H1 (cell line): ENCODE measurements at regions not wholly inside any gene's neighbourhood (a gene's known extent, or its start where the extent isn't known, plus 50 kb on each side); places are given as distances from the start of the nearest gene placed in this dataset.

Experiments used
- CTCF ChIA-PET: fragments of 300-600 bp; sonication (Branson Sonifier 250); formaldehyde crosslinking; loops from one replicate; lab custom pipeline; 2021; ENCODE audit not compliant: partially characterized antibody; lab: Charles Lee
- POLR2A ChIA-PET: fragments of 300-600 bp; sonication (Branson Sonifier 250); formaldehyde crosslinking; loops from one replicate; lab custom pipeline; 2021; ENCODE audit warnings: inconsistent platforms; ENCODE audit not compliant: partially characterized antibody; lab: Charles Lee
- DNase-seq, 2 experiments: peaks; one replicate each; pipeline versions ENCODE4 v3.0.0 to v3.0.0-alpha.2; 2010 to 2022; ENCODE audit warnings: low spot score in 2 of 2, low read depth in 1 of 2, mixed read lengths in 1 of 2
- FAIRE-seq: peaks from 2 replicates; lab custom pipeline; 2011; peaks lifted over from hg19 to GRCh38; lab: Jason Lieb, UNC
- H2AFZ ChIP-seq: 2 replicates; pipeline ENCODE4 v1.8.1; 2012; ENCODE audit warnings: low read length, inconsistent platforms
- H2AK5ac ChIP-seq: 2 replicates; pipeline ENCODE4 v1.6.1; 2013; ENCODE audit warnings: low read depth, low read length
- H2BK120ac ChIP-seq: replicated peaks from 2 replicates; pipeline ENCODE3; 2013; ENCODE audit warnings: low read depth, low read length, inconsistent platforms
- H2BK12ac ChIP-seq: 2 replicates; pipeline ENCODE4 v1.6.1; 2013; ENCODE audit warnings: low read depth, low read length
- H2BK15ac ChIP-seq: 2 replicates; pipeline ENCODE4 v1.6.1; 2013; ENCODE audit warnings: low read length
- H2BK20ac ChIP-seq: 2 replicates; pipeline ENCODE4 v1.6.1; 2013; ENCODE audit warnings: low read length
- H2BK5ac ChIP-seq: 2 replicates; pipeline ENCODE4 v1.6.1; 2013; ENCODE audit warnings: low read depth, low read length
- H3K14ac ChIP-seq: 2 replicates; pipeline ENCODE4 v1.6.1; 2013; ENCODE audit warnings: inconsistent platforms; ENCODE audit not compliant: insufficient read length
- H3K18ac ChIP-seq: 2 replicates; pipeline ENCODE4 v1.6.1; 2013; ENCODE audit warnings: low read length; ENCODE audit errors: extremely low read depth
- H3K23ac ChIP-seq: 2 replicates; pipeline ENCODE4 v1.6.1; 2013; ENCODE audit warnings: inconsistent platforms; ENCODE audit not compliant: insufficient read length
- H3K23me2 ChIP-seq: 2 replicates; pipeline ENCODE4 v1.6.1; 2013; ENCODE audit warnings: low read depth, low read length
- H3K27ac ChIP-seq: 2 replicates; pipeline ENCODE4 v1.6.1; 2011; ENCODE audit warnings: low read depth, low read length, inconsistent platforms
- H3K27me3 ChIP-seq, 4 experiments: replicated peaks in 1 of 4; 1 replicate in 1 of 4; 2 replicates in 3 of 4; pipeline versions ENCODE4 v1.6.1 to v1.8.1; 2011 to 2013; ENCODE audit warnings: low read length in 3 of 4, mild to moderate bottlenecking in 3 of 4, inconsistent platforms in 2 of 4, mixed read lengths in 2 of 4, moderate library complexity in 1 of 4; ENCODE audit not compliant: control insufficient read depth in 3 of 4, insufficient read depth in 3 of 4; ENCODE audit errors: extremely low read depth in 1 of 4
- H3K36me3 ChIP-seq, 4 experiments: 2 replicates each; pipeline versions ENCODE4 v1.6.1 to v1.8.1; 2011 to 2013; ENCODE audit warnings: mild to moderate bottlenecking in 4 of 4, low read length in 3 of 4, moderate library complexity in 2 of 4, control low read depth in 1 of 4, inconsistent platforms in 1 of 4; ENCODE audit not compliant: insufficient read depth in 4 of 4, control insufficient read depth in 2 of 4
- H3K4ac ChIP-seq: replicated peaks from 2 replicates; pipeline ENCODE3; 2013; ENCODE audit warnings: low read length, low read depth, mixed read lengths, inconsistent platforms; ENCODE audit not compliant: insufficient read length
- H3K4me1 ChIP-seq, 4 experiments: replicated peaks in 1 of 4; 1 replicate in 1 of 4; 2 replicates in 3 of 4; pipeline versions ENCODE4 v1.6.1 to v1.8.1; 2011 to 2013; ENCODE audit warnings: low read length in 3 of 4, inconsistent platforms in 2 of 4, mixed read lengths in 1 of 4; ENCODE audit not compliant: insufficient read depth in 4 of 4, control insufficient read depth in 3 of 4
- H3K4me2 ChIP-seq, 2 experiments: 2 replicates each; pipeline versions ENCODE4 v1.6.1 to v1.8.1; 2011 to 2013; ENCODE audit warnings: low read depth in 2 of 2, low read length in 2 of 2, control low read depth in 1 of 2, inconsistent platforms in 1 of 2, mild to moderate bottlenecking in 1 of 2; ENCODE audit not compliant: insufficient read depth in 1 of 2
- H3K4me3 ChIP-seq, 4 experiments: fragments of 200-600, 300-600 bp in 1 of 4; sonication (generic), shearing (Covaris generic), sonication (Bioruptor Twin) in 1 of 4; 2 replicates each; pipeline versions ENCODE4 v1.5.1 to v1.8.1; 2011 to 2016; ENCODE audit warnings: low read length in 4 of 4, low read depth in 3 of 4, control low read depth in 2 of 4, inconsistent platforms in 2 of 4, mild to moderate bottlenecking in 2 of 4, mixed read lengths in 1 of 4, moderate library complexity in 1 of 4; ENCODE audit not compliant: insufficient read depth in 2 of 4; ENCODE audit errors: extremely low read depth in 1 of 4
- H3K56ac ChIP-seq: replicated peaks from 2 replicates; pipeline ENCODE3; 2013; ENCODE audit warnings: low read depth, mild to moderate bottlenecking, mixed read lengths, low read length, inconsistent platforms; ENCODE audit not compliant: insufficient read length
- H3K79me1 ChIP-seq: 2 replicates; pipeline ENCODE4 v1.6.1; 2013; ENCODE audit warnings: low read depth, low read length, control low read depth
- H3K79me2 ChIP-seq, 2 experiments: 2 replicates each; pipeline versions ENCODE4 v1.6.1 to v1.8.1; 2012 to 2013; ENCODE audit warnings: low read length in 2 of 2, mild to moderate bottlenecking in 2 of 2, inconsistent platforms in 1 of 2; ENCODE audit not compliant: insufficient read depth in 2 of 2, control insufficient read depth in 1 of 2
- H3K9ac ChIP-seq, 4 experiments: replicated peaks in 1 of 4; 1 replicate in 1 of 4; 2 replicates in 3 of 4; pipeline versions ENCODE4 v1.6.1 to v1.8.1; 2011 to 2013; ENCODE audit warnings: low read depth in 3 of 4, low read length in 3 of 4, control low read depth in 2 of 4, mild to moderate bottlenecking in 2 of 4, moderate library complexity in 2 of 4, inconsistent platforms in 1 of 4; ENCODE audit errors: extremely low read depth in 1 of 4
- H3K9me3 ChIP-seq, 2 experiments: 2 replicates each; pipeline versions ENCODE4 v1.6.1 to v1.8.1; 2012 to 2013; ENCODE audit warnings: mild to moderate bottlenecking in 2 of 2, moderate library complexity in 2 of 2, control low read depth in 1 of 2, inconsistent platforms in 1 of 2, low read depth in 1 of 2, low read length in 1 of 2, mixed read lengths in 1 of 2; ENCODE audit not compliant: insufficient read depth in 2 of 2
- H4K20me1 ChIP-seq, 2 experiments: replicated peaks in 1 of 2; 2 replicates each; pipeline versions ENCODE3 to v1.8.1; 2011 to 2013; ENCODE audit warnings: inconsistent platforms in 2 of 2, low read length in 2 of 2, mild to moderate bottlenecking in 1 of 2; ENCODE audit not compliant: insufficient read depth in 2 of 2, control insufficient read depth in 1 of 2
- H4K5ac ChIP-seq: 2 replicates; pipeline ENCODE4 v1.6.1; 2013; ENCODE audit warnings: low read length, low read depth, mixed read lengths, inconsistent platforms; ENCODE audit not compliant: insufficient read length
- H4K8ac ChIP-seq: 2 replicates; pipeline ENCODE4 v1.8.0; 2013; ENCODE audit warnings: mild to moderate bottlenecking, moderate library complexity, low read length, inconsistent platforms; ENCODE audit not compliant: insufficient read depth; ENCODE audit errors: extremely low read depth
- H4K91ac ChIP-seq: replicated peaks from 2 replicates; pipeline ENCODE3; 2013; ENCODE audit warnings: low read length, mixed read lengths, inconsistent platforms; ENCODE audit not compliant: insufficient read length
- CHD2 ChIP-seq: IDR thresholded peaks from 2 replicates; pipeline ENCODE4 v1.6.1; 2012; ENCODE audit warnings: low read length, improper control_type of control experiment
- NRF1 ChIP-seq: IDR thresholded peaks from 2 replicates; pipeline ENCODE4 v1.6.1; 2011; ENCODE audit warnings: mild to moderate bottlenecking, low read depth, low read length, improper control_type of control experiment
- SUZ12 ChIP-seq: fragments of 200-600 bp; sonication (generic); IDR thresholded peaks from 2 replicates; pipeline ENCODE4 v1.6.1; 2012; ENCODE audit warnings: mild to moderate bottlenecking, inconsistent platforms, low read length, moderate library complexity, mixed read lengths
- WGBS, 2 experiments: shearing (Covaris generic) in 1 of 2; methylation state at CpG; one replicate each; pipeline versions ENCODE4 v1.1.6 to v1.1.7; 2013 to 2015; ENCODE audit warnings: low lambda C conversion rate in 2 of 2, mixed read lengths in 2 of 2, inconsistent platforms in 1 of 2, low coverage in 1 of 2, missing lambda C conversion rate in 1 of 2; ENCODE audit not compliant: insufficient replicate concordance in 2 of 2, insufficient coverage in 1 of 2, insufficient read length in 1 of 2; ENCODE audit errors: extremely low coverage in 1 of 2, missing lambda C conversion rate in 1 of 2; 5-methylcytosine and 5-hydroxymethylcytosine counted together

- H3K79me2 ChIP-seq: no peaks in the 10 kb centered on the region
- no peak overlapping the region for H2AK5ac ChIP-seq
- H3K4me3 ChIP-seq: no peak overlapping the region
- H3K36me3 ChIP-seq: no peaks in the 10 kb centered on the region
- no peaks in the 10 kb centered on the region for H3K4me1 ChIP-seq
- H2BK20ac ChIP-seq: no peak overlapping the region
- H3K27me3 ChIP-seq: no peaks in the 10 kb centered on the region; a peak in 1 of 7 replicates
- no peak overlapping the region for H3K18ac ChIP-seq
- H3K4ac ChIP-seq: no peak overlapping the region
- H3K79me1 ChIP-seq: no peaks in the 10 kb centered on the region
- no peak overlapping the region for H4K5ac ChIP-seq
- CTCF ChIA-PET: interaction anchor here (0.7 to 1.0 kb wide), 5 partner anchors 10 to 158 kb away, joined by 3 to 4 read pairs (median 3); no protein-coding TSS in a partner anchor
- no peak for DNase-seq
- no peaks in the 10 kb centered on the region; a peak in 1 of 4 replicates for H3K9me3 ChIP-seq
- no peak overlapping the region for H2AFZ ChIP-seq
- H2BK120ac ChIP-seq: no peak overlapping the region
- no peak overlapping the region for H3K27ac ChIP-seq
- TF ChIP-seq SUZ12: no peak
- TF ChIP-seq CHD2: no peak
- TF ChIP-seq NRF1: no peak
- no peak overlapping the region for H3K56ac ChIP-seq
- FAIRE-seq: no peak
- no peaks in the 10 kb centered on the region for H4K20me1 ChIP-seq
- POLR2A ChIA-PET: interaction anchor here (2.2 kb wide), 1 partner anchor 13 kb away, joined by 6 read pairs; no protein-coding TSS in a partner anchor
- no peak overlapping the region for H3K4me2 ChIP-seq
- peaks cover 6% of the 10 kb centered on the region; the same call in 1 of the 2 replicates for H3K23me2 ChIP-seq
- no peak overlapping the region for H2BK15ac ChIP-seq
- no peak overlapping the region for H3K14ac ChIP-seq
- H3K9ac ChIP-seq: no peak overlapping the region
- no peak overlapping the region for H4K8ac ChIP-seq
- no peak overlapping the region for H2BK5ac ChIP-seq
- WGBS, 2 experiments: 90% methylated on average over 20 of the region's 22 CpGs; no CpG with 5 or more reads in 1 of the 2 experiments
- no peak overlapping the region for H3K23ac ChIP-seq
- H4K91ac ChIP-seq: no peak overlapping the region
- H2BK12ac ChIP-seq: no peak overlapping the region
Observed at GRCh38 chr22:48851933-48852549, 975.6 kb downstream of the BRD1 start.
